IMR-90 (cell line): ENCODE measurements at regions not wholly inside any gene's neighbourhood (a gene's known extent, or its start where the extent isn't known, plus 50 kb on each side); places are given as distances from the start of the nearest gene placed in this dataset.

ENCODE experiments used
- ATAC-seq: fragments of 200-7000 bp; cut with Tn5 transposase; 2 replicates; pipeline ENCODE4 v1.9.1; 2020; ENCODE audit warnings: low read depth, mild to moderate bottlenecking, moderate library complexity
- BruUV-seq: library from RNA; stranded (reverse); fragments of 400-500 nt; replicated peaks from 2 replicates; lab custom pipeline; 2021; lab: Mats Ljungman, UMichigan
- CTCF ChIA-PET: fragments of 300-600 bp; formaldehyde crosslinking; extraction: SDS; loops from one replicate; lab custom pipeline; 2021; ENCODE audit warnings: antibody characterized with exemption; lab: Yijun Ruan, JAX
- POLR2A ChIA-PET: fragments of 300-600 bp; sonication (Branson Sonifier 250); formaldehyde crosslinking; loops from one replicate; lab custom pipeline; 2022; ENCODE audit warnings: antibody characterized with exemption; ENCODE audit not compliant: unreplicated experiment; lab: Charles Lee
- DNase-seq: peaks from one replicate; pipeline ENCODE4 v3.0.0; 2013
- H2AFZ ChIP-seq: replicated peaks from 2 replicates; pipeline ENCODE3; 2013; ENCODE audit warnings: low read length, mild to moderate bottlenecking; ENCODE audit not compliant: poor library complexity
- H2AK5ac ChIP-seq: 2 replicates; pipeline ENCODE4 v1.6.1; 2013; ENCODE audit warnings: low read depth, low read length, inconsistent platforms
- H2AK9ac ChIP-seq: replicated peaks from 2 replicates; pipeline ENCODE3; 2013; ENCODE audit warnings: mild to moderate bottlenecking, low read depth, low read length, moderate library complexity; ENCODE audit not compliant: poor library complexity
- H2BK120ac ChIP-seq: 2 replicates; pipeline ENCODE4 v1.6.1; 2013; ENCODE audit warnings: low read depth, low read length, inconsistent platforms
- H2BK15ac ChIP-seq: 3 replicates; pipeline ENCODE4 v1.6.1; 2013; ENCODE audit warnings: low read depth, low read length, inconsistent platforms
- H2BK20ac ChIP-seq: 2 replicates; pipeline ENCODE4 v1.6.1; 2013; ENCODE audit warnings: low read depth, mild to moderate bottlenecking, inconsistent platforms, low read length, moderate library complexity
- H2BK5ac ChIP-seq: 2 replicates; pipeline ENCODE4 v1.6.1; 2013; ENCODE audit warnings: mild to moderate bottlenecking, low read depth, low read length, inconsistent platforms; ENCODE audit not compliant: poor library complexity, severe bottlenecking
- H3K14ac ChIP-seq: replicated peaks from 2 replicates; pipeline ENCODE4 v1.6.1; 2013; ENCODE audit warnings: low read depth, low read length, inconsistent platforms
- H3K18ac ChIP-seq: 2 replicates; pipeline ENCODE4 v1.6.1; 2013; ENCODE audit warnings: low read depth, low read length, control low read depth
- H3K23ac ChIP-seq: 2 replicates; pipeline ENCODE4 v1.6.1; 2013; ENCODE audit warnings: low read depth, low read length, inconsistent platforms
- H3K27ac ChIP-seq: 2 replicates; pipeline ENCODE4 v1.5.1; 2013; ENCODE audit warnings: mild to moderate bottlenecking, control low read depth, low read length; ENCODE audit not compliant: insufficient read depth
- H3K27me3 ChIP-seq: 2 replicates; pipeline ENCODE4 v1.6.1; 2013; ENCODE audit warnings: low read length; ENCODE audit not compliant: control insufficient read depth, insufficient read depth
- H3K36me3 ChIP-seq: 2 replicates; pipeline ENCODE4 v1.6.1; 2013; ENCODE audit warnings: low read length, mixed read lengths; ENCODE audit not compliant: control insufficient read depth, insufficient read depth
- H3K4ac ChIP-seq: 2 replicates; pipeline ENCODE4 v1.6.1; 2013; ENCODE audit warnings: low read depth, low read length, inconsistent platforms
- H3K4me1 ChIP-seq: 2 replicates; pipeline ENCODE4 v1.6.1; 2013; ENCODE audit warnings: low read length, mixed read lengths; ENCODE audit not compliant: control insufficient read depth, insufficient read depth
- H3K4me2 ChIP-seq: 2 replicates; pipeline ENCODE4 v1.6.1; 2013; ENCODE audit warnings: low read depth, mild to moderate bottlenecking, control low read depth, low read length, moderate library complexity
- H3K4me3 ChIP-seq: 2 replicates; pipeline ENCODE4 v1.5.1; 2013; ENCODE audit warnings: low read depth, mild to moderate bottlenecking, control low read depth, low read length, moderate library complexity; ENCODE audit not compliant: insufficient read depth
- H3K56ac ChIP-seq: 2 replicates; pipeline ENCODE4 v1.6.1; 2013; ENCODE audit warnings: low read length, inconsistent platforms; ENCODE audit not compliant: insufficient read depth; ENCODE audit errors: extremely low read depth
- H3K79me1 ChIP-seq, 2 experiments: 2 replicates each; pipeline ENCODE4 v1.6.1; 2013; ENCODE audit warnings: low read length in 2 of 2, inconsistent platforms in 1 of 2, low read depth in 1 of 2
- H3K9ac ChIP-seq: 2 replicates; pipeline ENCODE4 v1.6.1; 2013; ENCODE audit warnings: low read depth, low read length, control low read depth
- H3K9me1 ChIP-seq: 2 replicates; pipeline ENCODE4 v1.6.1; 2013; ENCODE audit warnings: low read length, inconsistent platforms; ENCODE audit not compliant: insufficient read depth
- H3K9me3 ChIP-seq: 2 replicates; pipeline ENCODE4 v1.6.1; 2013; ENCODE audit warnings: low read length; ENCODE audit not compliant: control insufficient read depth, insufficient read depth
- H4K20me1 ChIP-seq: 2 replicates; pipeline ENCODE4 v1.6.1; 2013; ENCODE audit warnings: low read length, inconsistent platforms; ENCODE audit not compliant: insufficient read depth
- H4K5ac ChIP-seq: 2 replicates; pipeline ENCODE4 v1.6.1; 2013; ENCODE audit warnings: mild to moderate bottlenecking, low read depth, low read length, control low read depth
- H4K8ac ChIP-seq, 2 experiments: 2 replicates each; pipeline ENCODE4 v1.6.1; 2013; ENCODE audit warnings: low read depth in 2 of 2, low read length in 2 of 2, control low read depth in 1 of 2, inconsistent platforms in 1 of 2
- H4K91ac ChIP-seq: 2 replicates; pipeline ENCODE4 v1.6.1; 2013; ENCODE audit warnings: low read depth, low read length, inconsistent platforms; ENCODE audit not compliant: insufficient read depth
- MAFK ChIP-seq: IDR thresholded peaks from 2 replicates; pipeline ENCODE4 v1.6.1; 2012; ENCODE audit warnings: low read depth, low read length, improper control_type of control experiment
- POLR2A ChIP-seq: IDR thresholded peaks from 2 replicates; pipeline ENCODE4 v1.6.1; 2012; ENCODE audit warnings: mild to moderate bottlenecking, low read depth, low read length
- RCOR1 ChIP-seq: IDR thresholded peaks from 2 replicates; pipeline ENCODE4 v1.6.1; 2012; ENCODE audit warnings: mild to moderate bottlenecking, low read length, improper control_type of control experiment; ENCODE audit not compliant: insufficient replicate concordance
- WGBS, 2 experiments: methylation state at CpG; one replicate each; pipeline versions ENCODE4 v1.1.5 to v1.1.7; 2013; ENCODE audit warnings: missing lambda C conversion rate in 2 of 2; ENCODE audit not compliant: insufficient read length in 1 of 2; ENCODE audit errors: extremely low coverage in 2 of 2; 5-methylcytosine and 5-hydroxymethylcytosine counted together
- dilution Hi-C: fragments of 300-500 bp; cut with HindIII; formaldehyde crosslinking; loops from one replicate; pipeline ENCODE4 v1.14.3; 2018; ENCODE audit warnings: low sequenced_read_pairs; ENCODE audit not compliant: unreplicated experiment
- in situ Hi-C: fragments of 300-500 bp; cut with MboI; formaldehyde crosslinking; loops from 3 replicates; pipeline ENCODE4 v1.14.3; 2019; ENCODE audit warnings: low sequenced_read_pairs, inconsistent platforms, mixed read lengths
- intact Hi-C: fragments of 100-400 bp; cut with micrococcal nuclease; formaldehyde crosslinking; loops from 2 replicates; pipeline ENCODE4 v1.10.0; 2022

GRCh38 chr2:152971685-152972084, 253.3 kb downstream of the ARL6IP6 start:
- no peak overlapping the region for H2BK20ac ChIP-seq
- no peak overlapping the region for H2BK15ac ChIP-seq
- no peak overlapping the region for H3K9ac ChIP-seq
- dilution Hi-C loops: no loop called here
- H3K56ac ChIP-seq: no peak overlapping the region
- H2AK5ac ChIP-seq: no peak overlapping the region
- no peaks in the 10 kb centered on the region for H3K79me1 ChIP-seq
- H2BK120ac ChIP-seq: no peak overlapping the region
- ChIA-PET CTCF (no interaction called here), POLR2A (no interaction called here)
- no CpG with 5 or more reads among the region's 1 CpG for WGBS, 2 experiments
- TF ChIP-seq RCOR1: no peak
- no peak for TF ChIP-seq POLR2A
- no peak for TF ChIP-seq MAFK
- H3K18ac ChIP-seq: no peak overlapping the region
- no peaks in the 10 kb centered on the region for H4K20me1 ChIP-seq
- no peak overlapping the region for H2AFZ ChIP-seq
- intact Hi-C loops: no loop called here
- no peak overlapping the region for H3K23ac ChIP-seq
- no peaks in the 10 kb centered on the region for H3K9me1 ChIP-seq
- no peak overlapping the region for H4K91ac ChIP-seq
- in situ Hi-C loops: no loop called here
- peaks cover 19% of the 10 kb centered on the region for H3K9me3 ChIP-seq
- H3K27me3 ChIP-seq: no peaks in the 10 kb centered on the region
- no peak overlapping the region for H3K4ac ChIP-seq
- no peaks in the 10 kb centered on the region for H3K36me3 ChIP-seq
- no peak overlapping the region for H3K14ac ChIP-seq
- DNase-seq: no peak
- H2AK9ac ChIP-seq: no peak overlapping the region
- no peak overlapping the region for H4K5ac ChIP-seq
- no TSS peak for BruUV-seq
- no peak overlapping the region for H3K27ac ChIP-seq
- H3K4me3 ChIP-seq: no peak overlapping the region
- ATAC-seq: no peak
- no peak overlapping the region for H2BK5ac ChIP-seq
- H3K4me2 ChIP-seq: no peak overlapping the region
- no peak overlapping the region for H4K8ac ChIP-seq
- H3K4me1 ChIP-seq: no peaks in the 10 kb centered on the region
